AG04449 (cell line): ENCODE measurements at regions not wholly inside any gene's neighbourhood (a gene's known extent, or its start where the extent isn't known, plus 50 kb on each side); places are given as distances from the start of the nearest gene placed in this dataset.
"Not testable (repeated sequence)": the region's sequence is repeated elsewhere in the genome, so short reads cannot be mapped to it uniquely, and the experiment has no call there.

Experiments used
- CTCF ChIA-PET: fragments of 350-600 bp; formaldehyde crosslinking; extraction: SDS; loops from one replicate; lab custom pipeline; 2021; ENCODE audit warnings: antibody characterized with exemption; lab: Yijun Ruan, JAX
- POLR2A ChIA-PET: fragments of 400-600, 350-600 bp; formaldehyde crosslinking; extraction: SDS; loops from one replicate; lab custom pipeline; 2020; ENCODE audit warnings: antibody characterized with exemption, inconsistent platforms; lab: Yijun Ruan, JAX
- DNase-seq: peaks from one replicate; pipeline ENCODE4 v3.0.0-alpha.2; 2010; ENCODE audit warnings: low read depth, low spot score
- H3K4me3 ChIP-seq: 2 replicates; pipeline ENCODE4 v1.5.1; 2011; ENCODE audit warnings: low read depth, mild to moderate bottlenecking, control low read depth, low read length
- CTCF ChIP-seq: IDR thresholded peaks from one replicate; pipeline ENCODE4 v1.5.1; 2011; ENCODE audit warnings: mild to moderate bottlenecking, moderate library complexity, low read length, control low read depth, inconsistent platforms; ENCODE audit not compliant: insufficient read depth; ENCODE audit errors: missing control alignments

- DNase-seq = no peak
- ChIA-PET CTCF (interaction anchor here (1.0 to 11.8 kb wide), 28 partner anchors 10 to 260 kb away, joined by 3 to 311 read pairs (median 6); no protein-coding TSS in a partner anchor), POLR2A (interaction anchor here (0.6 kb wide), 1 partner anchor 1174 kb away, joined by 3 read pairs; no protein-coding TSS in a partner anchor)
- TF ChIP-seq CTCF = no peak
- no peak overlapping the region for H3K4me3 ChIP-seq
Measured at GRCh38 chr1:117759535-117759934, 153.7 kb downstream of the TENT5C start.

- POLR2A ChIA-PET = interaction anchor here (0.6 kb wide), 1 partner anchor 1175 kb away, joined by 3 read pairs; no protein-coding TSS in a partner anchor
- CTCF ChIA-PET = interaction anchor here (1.0 to 11.8 kb wide), 12 partner anchors 8 to 258 kb away, joined by 3 to 311 read pairs (median 8); no protein-coding TSS in a partner anchor
- no peak for TF ChIP-seq CTCF
- no peak for DNase-seq
- no peak overlapping the region for H3K4me3 ChIP-seq
Measured at GRCh38 chr1:117760069-117760468, 154.2 kb downstream of the TENT5C start.

- TF ChIP-seq CTCF = no peak
- ChIA-PET POLR2A (no interaction called here), CTCF (interaction anchor here (1.0 to 11.8 kb wide), 9 partner anchors 9 to 258 kb away, joined by 3 to 311 read pairs (median 32); no protein-coding TSS in a partner anchor)
- no peak for DNase-seq
- no peak overlapping the region for H3K4me3 ChIP-seq
Measured at GRCh38 chr1:117760485-117760884, 154.6 kb downstream of the TENT5C start.

- CTCF ChIA-PET = interaction anchor here (1.0 to 1.5 kb wide), 2 partner anchors 10 to 14 kb away, joined by 3 to 5 read pairs; no protein-coding TSS in a partner anchor
- POLR2A ChIA-PET, H3K4me3 ChIP-seq, DNase-seq: not testable (repeated sequence)
Measured at GRCh38 chr1:117767756-117768155, 161.7 kb downstream of the GDAP2 start.

GRCh38 chr1:117770981-117771531 lies 158.4 kb downstream of the GDAP2 start:
- ChIA-PET CTCF (interaction anchor here (1.0 to 3.2 kb wide), 3 partner anchors 10 to 16 kb away, joined by 3 to 25 read pairs (median 4); no protein-coding TSS in a partner anchor), POLR2A (no interaction called here)
- no peak for TF ChIP-seq CTCF

GRCh38 chr1:117779364-117779763 lies 150.1 kb downstream of the GDAP2 start:
- CTCF ChIA-PET = interaction anchor here (2.4 kb wide), 1 partner anchor 21 kb away, joined by 7 read pairs; no protein-coding TSS in a partner anchor
- TF ChIP-seq CTCF = no peak
- no peak overlapping the region for H3K4me3 ChIP-seq
- DNase-seq = no peak
- POLR2A ChIA-PET = no interaction called here

More at GRCh38 chr1:117770981-117771531, 158.4 kb downstream of the GDAP2 start:
- DNase-seq = no peak
- H3K4me3 ChIP-seq = no peak overlapping the region
